Memory B cell (primary cell): ENCODE measurements at regions not wholly inside any gene's neighbourhood (a gene's known extent, or its start where the extent isn't known, plus 50 kb on each side); places are given as distances from the start of the nearest gene placed in this dataset.

ENCODE experiments used
- ATAC-seq: fragments of 150-1000 bp; cut with Tn5 transposase; 2 replicates; pipeline ENCODE4 v1.10.0; 2021; ENCODE audit warnings: low read depth, mild to moderate bottlenecking, moderate library complexity
- DNase-seq, 2 donors: peaks; one replicate each; pipeline ENCODE4 v3.0.0; 2022; ENCODE audit warnings: low spot score in 2 of 2
- H3K27ac Mint-ChIP-seq: one replicate; pipeline ENCODE4 v1.8.0; 2022; ENCODE audit warnings: mild to moderate bottlenecking, moderate library complexity, mixed read lengths
- H3K27me3 Mint-ChIP-seq: one replicate; pipeline ENCODE4 v1.8.0; 2022; ENCODE audit warnings: mixed read lengths
- H3K36me3 Mint-ChIP-seq: one replicate; pipeline ENCODE4 v1.8.0; 2022; ENCODE audit warnings: mild to moderate bottlenecking, mixed read lengths
- H3K4me1 Mint-ChIP-seq: one replicate; pipeline ENCODE4 v1.8.0; 2022; ENCODE audit warnings: mixed read lengths
- H3K4me3 Mint-ChIP-seq: one replicate; pipeline ENCODE4 v1.8.0; 2022; ENCODE audit warnings: mild to moderate bottlenecking, moderate library complexity, mixed read lengths
- H3K9me3 Mint-ChIP-seq: one replicate; pipeline ENCODE4 v1.8.0; 2022; ENCODE audit warnings: mixed read lengths

DNA sequence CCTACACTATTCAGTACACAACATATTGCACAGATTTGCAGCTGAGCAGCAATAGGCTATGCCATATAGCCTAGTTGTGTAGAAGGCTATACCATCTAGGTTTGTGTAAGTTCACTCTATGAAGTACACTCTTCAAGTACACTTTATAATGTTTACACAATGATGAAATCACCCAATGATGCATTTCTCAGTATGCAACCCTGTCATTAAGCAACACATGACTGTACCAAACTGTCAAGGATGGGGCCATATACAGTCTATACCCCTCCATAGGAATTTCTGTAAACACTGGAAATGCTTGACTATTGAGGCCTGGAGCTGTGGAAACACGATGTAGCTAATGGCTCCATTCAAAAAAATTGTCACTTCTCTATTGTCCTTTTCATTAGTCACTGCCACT, 535.4 kb downstream of the EPM2A start:
- H3K36me3 Mint-ChIP-seq: no peaks in the 10 kb centered on the region
- H3K4me3 Mint-ChIP-seq: no peak overlapping the region
- H3K27me3 Mint-ChIP-seq: peaks cover 2% of the 10 kb centered on the region
- DNase-seq (no peak), ATAC-seq (no peak)
- no peaks in the 10 kb centered on the region for H3K9me3 Mint-ChIP-seq
- no peak overlapping the region for H3K27ac Mint-ChIP-seq
- no peaks in the 10 kb centered on the region for H3K4me1 Mint-ChIP-seq

- DNase-seq (no peak), ATAC-seq (no peak)
- Mint-ChIP-seq H3K4me1 (no peaks in the 10 kb centered on the region), H3K27me3 (peaks cover 6% of the 10 kb centered on the region), H3K4me3 (no peak overlapping the region), H3K27ac (no peak overlapping the region), H3K36me3 (no peaks in the 10 kb centered on the region), H3K9me3 (no peaks in the 10 kb centered on the region)
These were observed 531.0 kb downstream of the EPM2A start for GRCh38 chr6:145204301-145204700.

DNA sequence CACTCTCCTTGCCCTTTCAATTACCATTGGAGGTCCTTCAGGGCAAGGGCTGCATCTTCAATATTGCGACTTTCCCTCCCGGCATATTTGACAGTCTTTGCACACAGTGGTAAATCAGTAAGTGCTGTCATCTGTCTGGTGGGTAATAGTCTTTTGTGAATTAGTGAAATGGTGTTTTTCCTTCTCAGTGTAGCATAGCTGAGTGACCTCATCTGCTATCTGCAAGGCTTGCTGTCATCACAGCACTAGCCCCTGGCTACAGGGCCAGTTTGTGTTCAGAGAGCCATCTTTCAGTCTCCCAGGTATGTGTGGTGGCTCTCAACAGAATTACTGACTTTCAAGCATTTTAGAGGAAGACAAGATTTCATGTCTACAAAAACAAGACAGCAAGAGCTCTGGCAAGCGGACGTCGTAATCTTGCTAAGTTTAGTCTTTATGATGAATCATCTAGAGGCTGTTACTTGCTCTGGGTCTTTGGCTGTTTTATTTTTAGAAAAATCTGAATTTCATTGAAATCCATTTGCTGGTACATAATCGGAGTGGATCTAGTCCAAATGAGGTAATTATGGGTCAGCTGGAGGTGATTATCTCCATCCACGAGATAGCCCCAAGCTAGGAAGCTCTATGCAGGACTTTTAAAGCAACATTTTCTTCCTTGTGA, 528.9 kb downstream of the EPM2A start:
- Mint-ChIP-seq H3K27ac (no peak overlapping the region), H3K9me3 (no peaks in the 10 kb centered on the region), H3K4me1 (no peaks in the 10 kb centered on the region), H3K27me3 (peaks cover 6% of the 10 kb centered on the region), H3K4me3 (no peak overlapping the region), H3K36me3 (no peaks in the 10 kb centered on the region)
- DNase-seq: no peak
- ATAC-seq: no peak

GRCh38 chr6:145208474-145208873, 526.8 kb downstream of the EPM2A start:
- Mint-ChIP-seq H3K4me3 (no peak overlapping the region), H3K27me3 (peaks cover 4% of the 10 kb centered on the region), H3K4me1 (peaks cover 5% of the 10 kb centered on the region), H3K36me3 (no peaks in the 10 kb centered on the region), H3K27ac (no peak overlapping the region), H3K9me3 (no peaks in the 10 kb centered on the region)
- ATAC-seq (no peak), DNase-seq (no peak)

DNA sequence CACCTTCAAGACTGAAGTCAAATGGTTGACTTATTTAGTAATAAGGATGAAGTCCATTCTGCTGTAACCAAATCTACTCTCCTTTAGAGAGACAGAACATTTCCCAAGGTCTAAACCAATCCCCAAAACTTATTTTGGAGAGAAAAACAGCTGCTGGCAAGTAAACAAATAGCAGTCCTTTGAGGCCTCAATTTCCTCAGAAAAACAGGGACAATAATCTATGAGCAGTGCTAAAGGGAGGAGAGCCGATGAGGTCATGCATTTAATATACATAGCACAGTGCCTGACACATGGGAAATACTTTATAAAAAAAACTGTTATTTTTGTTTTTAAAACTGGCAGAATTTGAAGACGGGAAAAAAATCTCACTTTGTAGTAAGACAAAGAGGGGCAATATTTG, 526.0 kb downstream of the EPM2A start:
- DNase-seq (no peak), ATAC-seq (no peak)
- H3K9me3 Mint-ChIP-seq: no peaks in the 10 kb centered on the region
- H3K27ac Mint-ChIP-seq: no peak overlapping the region
- H3K4me3 Mint-ChIP-seq: no peak overlapping the region
- no peaks in the 10 kb centered on the region for H3K36me3 Mint-ChIP-seq
- H3K27me3 Mint-ChIP-seq: peaks cover 4% of the 10 kb centered on the region
- H3K4me1 Mint-ChIP-seq: peaks cover 7% of the 10 kb centered on the region

GRCh38 chr6:145212813-145213212, 522.5 kb downstream of the EPM2A start:
- no peak for DNase-seq
- Mint-ChIP-seq H3K4me1 (peaks cover 7% of the 10 kb centered on the region), H3K4me3 (no peak overlapping the region), H3K27ac (peak overlapping the region; percentile 35), H3K36me3 (no peaks in the 10 kb centered on the region), H3K27me3 (no peaks in the 10 kb centered on the region), H3K9me3 (no peaks in the 10 kb centered on the region)
- no peak for ATAC-seq

DNA sequence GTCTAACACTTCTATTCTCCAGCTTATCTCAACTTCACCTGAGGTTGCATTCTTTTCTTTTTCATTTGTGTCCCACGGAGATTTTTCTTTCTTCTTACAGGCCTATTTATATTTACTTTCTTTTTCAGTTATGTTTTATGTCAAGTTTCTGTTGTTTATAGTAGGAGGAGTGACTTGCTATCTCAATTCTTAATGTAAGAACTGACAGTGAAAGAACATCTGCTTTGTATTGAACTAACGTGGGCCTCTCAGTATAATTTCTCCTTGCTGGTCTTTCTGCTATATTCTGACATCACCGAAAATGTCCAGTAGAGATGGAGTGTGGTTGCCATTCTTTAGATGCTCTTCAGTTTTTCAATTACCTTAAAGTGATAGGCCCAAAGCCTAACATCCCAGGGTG, 521.7 kb downstream of the EPM2A start:
- Mint-ChIP-seq H3K27ac (peak overlapping the region; percentile 35), H3K4me3 (no peak overlapping the region), H3K4me1 (peaks cover 7% of the 10 kb centered on the region), H3K27me3 (no peaks in the 10 kb centered on the region), H3K36me3 (no peaks in the 10 kb centered on the region), H3K9me3 (no peaks in the 10 kb centered on the region)
- DNase-seq (no peak), ATAC-seq (no peak)

DNA sequence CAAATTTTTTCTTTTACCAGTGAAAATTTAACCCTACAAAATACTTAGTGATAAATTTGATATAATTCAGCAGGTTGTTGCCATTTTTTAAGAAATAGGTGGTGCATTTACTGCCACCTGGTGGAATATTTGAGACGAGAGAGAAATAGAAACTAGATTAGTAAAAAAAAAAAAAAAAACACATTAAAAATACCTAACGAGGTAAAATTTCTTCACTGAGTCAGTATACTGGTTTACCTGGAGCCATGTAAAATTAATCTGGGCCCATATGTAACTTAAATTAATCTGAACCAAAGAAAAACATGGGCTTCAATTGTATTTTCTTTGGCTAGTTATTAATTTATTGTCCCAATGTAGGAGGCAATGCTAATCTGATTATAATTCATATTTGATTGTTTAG, 520.8 kb downstream of the EPM2A start:
- no peaks in the 10 kb centered on the region for H3K36me3 Mint-ChIP-seq
- no peak overlapping the region for H3K4me3 Mint-ChIP-seq
- ATAC-seq (no peak), DNase-seq (peak in 1 of 2 donors; percentile 12)
- H3K27ac Mint-ChIP-seq: no peak overlapping the region
- H3K9me3 Mint-ChIP-seq: no peaks in the 10 kb centered on the region
- no peaks in the 10 kb centered on the region for H3K27me3 Mint-ChIP-seq
- H3K4me1 Mint-ChIP-seq: peaks cover 7% of the 10 kb centered on the region

DNA sequence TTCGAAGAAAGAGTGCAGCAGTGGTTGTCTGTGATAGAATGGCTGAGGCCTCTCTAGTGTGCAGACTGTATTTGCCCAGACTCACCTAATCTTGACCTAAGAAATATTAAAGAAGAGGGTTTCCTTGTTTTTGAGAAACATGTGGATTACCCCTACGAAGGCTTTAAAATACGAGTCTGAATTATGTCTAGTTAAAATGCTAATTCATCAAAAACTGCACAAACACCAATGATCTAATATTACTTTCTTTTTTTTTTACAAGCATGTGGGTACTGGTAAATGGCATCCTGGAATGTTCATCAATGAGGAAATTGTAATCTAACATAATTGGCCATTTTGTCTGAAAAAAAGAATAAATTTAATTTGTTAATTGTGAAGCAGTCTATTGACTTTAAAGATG, 510.9 kb downstream of the EPM2A start:
- H3K36me3 Mint-ChIP-seq: no peaks in the 10 kb centered on the region
- H3K4me3 Mint-ChIP-seq: no peak overlapping the region
- ATAC-seq (no peak), DNase-seq (no peak)
- H3K27ac Mint-ChIP-seq: no peak overlapping the region
- H3K4me1 Mint-ChIP-seq: no peaks in the 10 kb centered on the region
- peaks cover 5% of the 10 kb centered on the region for H3K27me3 Mint-ChIP-seq
- peaks cover 1% of the 10 kb centered on the region for H3K9me3 Mint-ChIP-seq

- Mint-ChIP-seq H3K4me3 (no peak overlapping the region), H3K4me1 (no peaks in the 10 kb centered on the region), H3K36me3 (no peaks in the 10 kb centered on the region), H3K27me3 (peaks cover 5% of the 10 kb centered on the region), H3K27ac (no peak overlapping the region), H3K9me3 (peaks cover 1% of the 10 kb centered on the region)
- DNase-seq (no peak), ATAC-seq (no peak)
These were observed 509.8 kb downstream of the EPM2A start for GRCh38 chr6:145225500-145225899.

- no peak overlapping the region for H3K4me3 Mint-ChIP-seq
- DNase-seq (no peak), ATAC-seq (no peak)
- H3K36me3 Mint-ChIP-seq: no peaks in the 10 kb centered on the region
- H3K4me1 Mint-ChIP-seq: no peaks in the 10 kb centered on the region
- H3K27ac Mint-ChIP-seq: no peak overlapping the region
- peaks cover 1% of the 10 kb centered on the region for H3K9me3 Mint-ChIP-seq
- peaks cover 4% of the 10 kb centered on the region for H3K27me3 Mint-ChIP-seq
These were observed 507.7 kb downstream of the EPM2A start for GRCh38 chr6:145227593-145227992.

DNA sequence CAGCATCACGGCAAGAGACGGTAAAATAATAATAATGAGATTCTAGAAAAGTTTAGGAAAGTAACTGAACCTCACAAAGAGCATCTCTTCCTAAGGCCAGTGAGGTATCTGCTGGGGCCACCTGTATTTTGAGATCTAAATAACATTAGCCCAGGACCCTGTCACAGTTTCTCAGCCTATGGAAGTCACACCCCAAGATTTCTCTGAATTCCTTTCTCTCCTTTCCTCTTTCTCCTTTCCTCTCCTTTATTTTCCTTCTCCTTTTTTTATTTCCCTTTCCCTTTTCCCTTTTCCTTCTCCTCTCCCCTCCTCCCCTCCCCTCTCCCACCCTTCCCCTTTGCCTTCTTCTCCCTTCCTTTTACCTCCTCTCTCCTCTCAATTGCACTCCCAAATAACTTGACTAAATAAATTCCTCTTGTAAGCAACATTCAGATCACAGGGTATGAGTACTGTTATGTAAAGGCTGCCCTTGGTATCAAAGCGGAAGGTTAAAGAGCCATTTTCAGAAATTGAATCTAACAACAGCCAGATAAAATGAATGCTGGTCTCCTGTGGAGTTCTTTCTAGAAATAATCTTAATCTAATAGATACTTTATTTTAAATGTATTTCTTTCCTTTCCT, 506.2 kb downstream of the EPM2A start:
- Mint-ChIP-seq H3K9me3 (peaks cover 6% of the 10 kb centered on the region), H3K27me3 (peaks cover 10% of the 10 kb centered on the region), H3K4me3 (no peak overlapping the region), H3K27ac (no peak overlapping the region), H3K36me3 (no peaks in the 10 kb centered on the region), H3K4me1 (no peaks in the 10 kb centered on the region)
- ATAC-seq: no peak
- DNase-seq: no peak

GRCh38 chr6:145233955-145234354, 501.4 kb downstream of the EPM2A start:
- no peak for DNase-seq
- peaks cover 11% of the 10 kb centered on the region for H3K27me3 Mint-ChIP-seq
- H3K4me1 Mint-ChIP-seq: no peaks in the 10 kb centered on the region
- no peak overlapping the region for H3K4me3 Mint-ChIP-seq
- H3K36me3 Mint-ChIP-seq: no peaks in the 10 kb centered on the region
- H3K9me3 Mint-ChIP-seq: peaks cover 8% of the 10 kb centered on the region
- ATAC-seq: no peak
- H3K27ac Mint-ChIP-seq: no peak overlapping the region

- H3K27me3 Mint-ChIP-seq: peaks cover 9% of the 10 kb centered on the region
- H3K36me3 Mint-ChIP-seq: no peaks in the 10 kb centered on the region
- no peak overlapping the region for H3K4me3 Mint-ChIP-seq
- H3K4me1 Mint-ChIP-seq: no peaks in the 10 kb centered on the region
- H3K27ac Mint-ChIP-seq: no peak overlapping the region
- DNase-seq: no peak
- peaks cover 7% of the 10 kb centered on the region for H3K9me3 Mint-ChIP-seq
- no peak for ATAC-seq
These were observed 500.1 kb downstream of the EPM2A start for GRCh38 chr6:145235207-145235606.

- peaks cover 5% of the 10 kb centered on the region for H3K27me3 Mint-ChIP-seq
- peaks cover 2% of the 10 kb centered on the region for H3K9me3 Mint-ChIP-seq
- no peaks in the 10 kb centered on the region for H3K36me3 Mint-ChIP-seq
- H3K4me3 Mint-ChIP-seq: no peak overlapping the region
- DNase-seq: no peak
- H3K27ac Mint-ChIP-seq: no peak overlapping the region
- H3K4me1 Mint-ChIP-seq: no peaks in the 10 kb centered on the region
- no peak for ATAC-seq
These were observed 496.5 kb downstream of the EPM2A start for GRCh38 chr6:145238787-145239186.
